Adrenal gland (tissue), 5 donors: ENCODE measurements at regions not wholly inside any gene's neighbourhood (a gene's known extent, or its start where the extent isn't known, plus 50 kb on each side); places are given as distances from the start of the nearest gene placed in this dataset.

Experiments
- CTCF ChIP-seq, 6 experiments: fragments of 450-650 bp in 4 of 6; fragments of 200-600 bp in 2 of 6; sonication (generic) in 1 of 6; IDR thresholded peaks; 1 replicate in 5 of 6; 2 replicates in 1 of 6; pipeline versions ENCODE4 v1.5.1 to v1.8.0; 2016 to 2021; ENCODE audit warnings: antibody characterized with exemption in 6 of 6, mild to moderate bottlenecking in 2 of 6, moderate library complexity in 1 of 6
- POLR2A ChIP-seq, 2 donors: fragments of 450-650 bp; IDR thresholded peaks; one replicate each; pipeline ENCODE4 v1.6.1; 2017; ENCODE audit warnings: antibody characterized with exemption in 2 of 2, mild to moderate bottlenecking in 2 of 2, moderate library complexity in 1 of 2
- donor health status: DM: no; HTN: no; CAD: no.

GRCh38 chr3:34998902-34999301 is 640.4 kb upstream of the ARPP21 start:
- no peak for TF ChIP-seq CTCF (IDR thresholded peaks at IDR 0.05)
- TF ChIP-seq POLR2A (IDR thresholded peaks at IDR 0.05), result no peak
